HL-60 (cell line): ENCODE measurements at regions not wholly inside any gene's neighbourhood (a gene's known extent, or its start where the extent isn't known, plus 50 kb on each side); places are given as distances from the start of the nearest gene placed in this dataset.

Source experiments
- GABPA ChIP-seq: IDR thresholded peaks from 2 replicates; pipeline ENCODE4 v1.6.1; 2012; ENCODE audit warnings: low read depth
- POLR2AphosphoS5 ChIP-seq: IDR thresholded peaks from 2 replicates; pipeline ENCODE4 v1.6.1; 2012; ENCODE audit warnings: low read depth
- SPI1 ChIP-seq: IDR thresholded peaks from 2 replicates; pipeline ENCODE4 v1.6.1; 2012; ENCODE audit warnings: low read depth, mild to moderate bottlenecking, borderline replicate concordance
- TF ChIP-seq, protein P1 (sequence below): IDR thresholded peaks from 2 replicates; pipeline ENCODE4 v1.6.1; 2012; ENCODE audit warnings: low read depth; ENCODE audit not compliant: insufficient replicate concordance
- TF ChIP-seq, protein P2 (sequence below): IDR thresholded peaks from one replicate; pipeline ENCODE4 v1.5.1; 2011; ENCODE audit warnings: low read length, control low read depth, inconsistent platforms; ENCODE audit not compliant: insufficient read depth

DNA sequence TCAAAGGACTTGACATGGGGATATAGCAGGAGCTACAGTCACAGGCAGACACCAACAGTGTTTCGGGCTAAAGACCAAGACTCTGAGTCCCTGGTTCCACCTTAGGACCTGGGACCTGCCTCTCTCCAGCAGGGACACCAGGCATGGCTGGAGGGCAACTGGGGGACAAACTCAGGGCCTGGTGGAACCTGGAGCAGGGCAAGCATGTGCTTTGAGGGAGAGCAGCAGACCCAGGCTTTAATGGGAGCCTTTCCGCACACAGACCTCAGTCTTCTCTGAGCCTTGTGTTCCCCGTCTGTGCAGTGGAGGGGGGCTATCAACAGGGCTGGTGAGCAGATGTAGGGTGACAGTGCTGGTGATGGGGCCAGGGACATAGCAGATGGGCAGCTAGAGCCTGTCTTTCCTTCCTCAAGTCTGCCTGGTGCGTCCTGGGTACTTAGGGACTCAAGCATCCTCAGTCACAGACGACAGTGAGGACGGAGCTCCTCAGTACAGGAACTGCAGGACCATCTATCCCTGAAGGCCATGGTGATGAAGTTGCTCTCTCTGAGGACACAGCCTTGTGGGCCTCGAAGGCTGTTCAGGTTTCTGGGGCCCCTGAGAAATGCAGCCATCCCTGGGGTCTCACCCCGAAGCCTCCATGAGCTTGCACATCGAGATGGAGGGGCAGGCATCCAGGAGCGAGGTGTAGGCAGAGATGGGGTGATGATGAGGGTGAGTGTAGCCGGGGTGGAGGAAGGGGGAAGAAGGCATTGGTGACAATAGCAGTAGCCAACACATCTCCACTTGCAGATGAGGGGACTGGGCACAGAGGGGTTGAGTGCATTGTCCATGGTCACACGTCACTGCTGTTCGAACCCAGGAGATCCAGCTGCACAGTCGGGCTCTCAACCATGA is 593.4 kb downstream of the PTPRU start:
- no peak for TF ChIP-seq GABPA
- TF ChIP-seq, protein P1, sequence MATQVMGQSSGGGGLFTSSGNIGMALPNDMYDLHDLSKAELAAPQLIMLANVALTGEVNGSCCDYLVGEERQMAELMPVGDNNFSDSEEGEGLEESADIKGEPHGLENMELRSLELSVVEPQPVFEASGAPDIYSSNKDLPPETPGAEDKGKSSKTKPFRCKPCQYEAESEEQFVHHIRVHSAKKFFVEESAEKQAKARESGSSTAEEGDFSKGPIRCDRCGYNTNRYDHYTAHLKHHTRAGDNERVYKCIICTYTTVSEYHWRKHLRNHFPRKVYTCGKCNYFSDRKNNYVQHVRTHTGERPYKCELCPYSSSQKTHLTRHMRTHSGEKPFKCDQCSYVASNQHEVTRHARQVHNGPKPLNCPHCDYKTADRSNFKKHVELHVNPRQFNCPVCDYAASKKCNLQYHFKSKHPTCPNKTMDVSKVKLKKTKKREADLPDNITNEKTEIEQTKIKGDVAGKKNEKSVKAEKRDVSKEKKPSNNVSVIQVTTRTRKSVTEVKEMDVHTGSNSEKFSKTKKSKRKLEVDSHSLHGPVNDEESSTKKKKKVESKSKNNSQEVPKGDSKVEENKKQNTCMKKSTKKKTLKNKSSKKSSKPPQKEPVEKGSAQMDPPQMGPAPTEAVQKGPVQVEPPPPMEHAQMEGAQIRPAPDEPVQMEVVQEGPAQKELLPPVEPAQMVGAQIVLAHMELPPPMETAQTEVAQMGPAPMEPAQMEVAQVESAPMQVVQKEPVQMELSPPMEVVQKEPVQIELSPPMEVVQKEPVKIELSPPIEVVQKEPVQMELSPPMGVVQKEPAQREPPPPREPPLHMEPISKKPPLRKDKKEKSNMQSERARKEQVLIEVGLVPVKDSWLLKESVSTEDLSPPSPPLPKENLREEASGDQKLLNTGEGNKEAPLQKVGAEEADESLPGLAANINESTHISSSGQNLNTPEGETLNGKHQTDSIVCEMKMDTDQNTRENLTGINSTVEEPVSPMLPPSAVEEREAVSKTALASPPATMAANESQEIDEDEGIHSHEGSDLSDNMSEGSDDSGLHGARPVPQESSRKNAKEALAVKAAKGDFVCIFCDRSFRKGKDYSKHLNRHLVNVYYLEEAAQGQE, result no peak
- TF ChIP-seq, protein P2, sequence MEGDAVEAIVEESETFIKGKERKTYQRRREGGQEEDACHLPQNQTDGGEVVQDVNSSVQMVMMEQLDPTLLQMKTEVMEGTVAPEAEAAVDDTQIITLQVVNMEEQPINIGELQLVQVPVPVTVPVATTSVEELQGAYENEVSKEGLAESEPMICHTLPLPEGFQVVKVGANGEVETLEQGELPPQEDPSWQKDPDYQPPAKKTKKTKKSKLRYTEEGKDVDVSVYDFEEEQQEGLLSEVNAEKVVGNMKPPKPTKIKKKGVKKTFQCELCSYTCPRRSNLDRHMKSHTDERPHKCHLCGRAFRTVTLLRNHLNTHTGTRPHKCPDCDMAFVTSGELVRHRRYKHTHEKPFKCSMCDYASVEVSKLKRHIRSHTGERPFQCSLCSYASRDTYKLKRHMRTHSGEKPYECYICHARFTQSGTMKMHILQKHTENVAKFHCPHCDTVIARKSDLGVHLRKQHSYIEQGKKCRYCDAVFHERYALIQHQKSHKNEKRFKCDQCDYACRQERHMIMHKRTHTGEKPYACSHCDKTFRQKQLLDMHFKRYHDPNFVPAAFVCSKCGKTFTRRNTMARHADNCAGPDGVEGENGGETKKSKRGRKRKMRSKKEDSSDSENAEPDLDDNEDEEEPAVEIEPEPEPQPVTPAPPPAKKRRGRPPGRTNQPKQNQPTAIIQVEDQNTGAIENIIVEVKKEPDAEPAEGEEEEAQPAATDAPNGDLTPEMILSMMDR, result no peak
- no peak for TF ChIP-seq POLR2AphosphoS5
- TF ChIP-seq SPI1, result no peak
